Cardiac muscle cell (in vitro differentiated cells and primary cell): ENCODE measurements at regions not wholly inside any gene's neighbourhood (a gene's known extent, or its start where the extent isn't known, plus 50 kb on each side); places are given as distances from the start of the nearest gene placed in this dataset.

Source experiments
- DNase-seq, 2 donors: peaks; one replicate each; pipeline versions ENCODE4 v3.0.0 to v3.0.0-alpha.2; 2010 to 2017; ENCODE audit warnings: low read depth in 1 of 2, low spot score in 1 of 2
- H3K27ac ChIP-seq: fragments of 200-600 bp; sonication (generic); 2 replicates; pipeline ENCODE4 v1.5.1; 2016
- H3K27me3 ChIP-seq: fragments of 200-600 bp; sonication (generic); 2 replicates; pipeline ENCODE4 v1.6.0; 2016; ENCODE audit warnings: control low read depth
- H3K36me3 ChIP-seq: fragments of 200-600 bp; sonication (generic); 2 replicates; pipeline ENCODE4 v1.5.1; 2016; ENCODE audit warnings: control low read depth
- H3K4me1 ChIP-seq: fragments of 200-600 bp; sonication (generic); 2 replicates; pipeline ENCODE4 v1.8.1; 2017; ENCODE audit warnings: low read depth, mild to moderate bottlenecking, mixed run types
- H3K4me3 ChIP-seq: fragments of 200-600 bp; sonication (generic); 2 replicates; pipeline ENCODE4 v1.5.1; 2016; ENCODE audit warnings: mild to moderate bottlenecking
- H3K9me3 ChIP-seq: fragments of 200-600 bp; sonication (generic); 2 replicates; pipeline ENCODE4 v1.5.1; 2017; ENCODE audit warnings: low read depth, mild to moderate bottlenecking, control low read depth
- CTCF ChIP-seq: IDR thresholded peaks from 2 replicates; pipeline ENCODE4 v1.5.1; 2012; ENCODE audit warnings: low read depth, mild to moderate bottlenecking, low read length

- H3K27me3 ChIP-seq, result no peaks in the 10 kb centered on the region
- no peak for DNase-seq
- no peak for TF ChIP-seq CTCF
- no peaks in the 10 kb centered on the region for H3K4me1 ChIP-seq
- H3K36me3 ChIP-seq, result no peaks in the 10 kb centered on the region
- no peak overlapping the region for H3K4me3 ChIP-seq
- no peaks in the 10 kb centered on the region for H3K9me3 ChIP-seq
- no peak overlapping the region for H3K27ac ChIP-seq
Measured at GRCh38 chr2:151186011-151186410, 75.7 kb downstream of the RBM43 start.

GRCh38 chr2:151182899-151183809 is 78.5 kb downstream of the RBM43 start:
- Histone ChIP-seq H3K9me3 (no peaks in the 10 kb centered on the region), H3K27me3 (no peaks in the 10 kb centered on the region), H3K27ac (no peak overlapping the region), H3K4me3 (no peak overlapping the region), H3K4me1 (no peaks in the 10 kb centered on the region), H3K36me3 (no peaks in the 10 kb centered on the region)
- DNase-seq, result no peak
- TF ChIP-seq CTCF, result no peak

- no peaks in the 10 kb centered on the region for H3K36me3 ChIP-seq
- no peaks in the 10 kb centered on the region for H3K9me3 ChIP-seq
- DNase-seq, result no peak
- H3K27ac ChIP-seq, result no peak overlapping the region
- no peaks in the 10 kb centered on the region for H3K27me3 ChIP-seq
- TF ChIP-seq CTCF, result no peak
- no peaks in the 10 kb centered on the region for H3K4me1 ChIP-seq
- no peak overlapping the region for H3K4me3 ChIP-seq
Measured at GRCh38 chr2:151182396-151182795, 79.3 kb downstream of the RBM43 start.

- H3K36me3 ChIP-seq, result no peaks in the 10 kb centered on the region
- no peak for TF ChIP-seq CTCF
- no peak overlapping the region for H3K27ac ChIP-seq
- no peaks in the 10 kb centered on the region for H3K4me1 ChIP-seq
- H3K9me3 ChIP-seq, result no peaks in the 10 kb centered on the region
- no peak overlapping the region for H3K4me3 ChIP-seq
- no peak for DNase-seq
- H3K27me3 ChIP-seq, result no peaks in the 10 kb centered on the region
Measured at GRCh38 chr2:151181524-151181923, 80.1 kb downstream of the RBM43 start.

DNA sequence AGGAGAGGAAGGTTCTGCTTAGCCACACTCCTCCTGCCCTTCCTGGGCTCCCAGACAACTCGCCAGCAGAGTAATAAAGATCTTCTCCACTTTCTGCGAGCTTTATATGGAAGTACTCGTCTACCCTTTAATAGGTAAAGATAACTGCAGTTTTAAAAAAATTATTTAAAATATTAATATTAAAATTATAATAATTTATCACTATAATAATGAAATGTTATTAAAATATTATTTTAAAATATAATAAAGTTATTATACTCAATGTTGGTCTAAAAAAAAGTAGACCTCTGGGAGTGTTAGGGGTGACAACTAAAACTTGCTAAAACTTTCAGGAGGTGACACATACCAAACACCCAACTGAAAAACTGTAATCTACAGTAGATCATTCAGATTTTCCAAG is 81.5 kb downstream of the RBM43 start:
- Histone ChIP-seq H3K4me1 (no peaks in the 10 kb centered on the region), H3K27ac (no peak overlapping the region), H3K36me3 (no peaks in the 10 kb centered on the region), H3K4me3 (no peak overlapping the region), H3K9me3 (no peaks in the 10 kb centered on the region), H3K27me3 (no peaks in the 10 kb centered on the region)
- no peak for DNase-seq
- TF ChIP-seq CTCF, result no peak
